ENCODE measurements at regions not wholly inside any gene's neighbourhood (a gene's known extent, or its start where the extent isn't known, plus 50 kb on each side); places are given as distances from the start of the nearest gene placed in this dataset.

- intact Hi-C loops (cut with micrococcal nuclease), result no loop called here
Observed at GRCh38 chr20:6616421-6616820, 151.1 kb upstream of the BMP2 start.

- intact Hi-C loops (cut with micrococcal nuclease), result no loop called here
Observed at GRCh38 chr20:6614836-6615235, 152.7 kb upstream of the BMP2 start.

DNA sequence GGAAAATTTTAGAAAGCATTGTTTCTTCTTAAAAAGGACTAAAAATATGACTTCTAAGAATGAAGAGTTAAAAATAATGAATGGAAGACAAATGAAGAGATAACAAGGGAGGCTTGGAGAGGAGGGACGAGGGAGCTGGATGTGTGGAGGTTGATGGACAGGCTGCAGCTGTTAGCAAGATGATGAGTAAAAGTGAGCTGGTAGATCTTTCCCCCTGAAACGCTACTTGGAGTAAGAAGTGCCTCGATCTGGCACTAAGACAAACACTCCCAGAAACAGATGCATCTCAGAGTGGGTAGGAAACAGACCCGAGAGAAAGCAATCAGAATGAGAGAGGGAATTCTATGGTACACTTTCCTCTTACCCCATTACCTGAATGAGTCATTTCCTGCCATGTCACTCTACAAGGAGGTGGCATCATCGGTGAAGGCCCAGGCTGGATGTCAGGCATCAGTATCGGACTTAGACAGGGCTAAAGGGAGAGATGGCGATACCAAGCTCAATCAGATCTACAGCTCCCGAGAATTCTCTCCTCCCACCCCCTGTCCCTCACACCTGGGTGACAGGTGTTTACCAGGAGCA is 154.1 kb upstream of the BMP2 start:
- intact Hi-C loops (cut with micrococcal nuclease), result no loop called here

- intact Hi-C loops (cut with micrococcal nuclease), result no loop called here
Observed at GRCh38 chr20:6612606-6612923, 154.9 kb upstream of the BMP2 start.

GRCh38 chr20:6611911-6612605 is 155.4 kb upstream of the BMP2 start:
- intact Hi-C loops (cut with micrococcal nuclease), result no loop called here

DNA sequence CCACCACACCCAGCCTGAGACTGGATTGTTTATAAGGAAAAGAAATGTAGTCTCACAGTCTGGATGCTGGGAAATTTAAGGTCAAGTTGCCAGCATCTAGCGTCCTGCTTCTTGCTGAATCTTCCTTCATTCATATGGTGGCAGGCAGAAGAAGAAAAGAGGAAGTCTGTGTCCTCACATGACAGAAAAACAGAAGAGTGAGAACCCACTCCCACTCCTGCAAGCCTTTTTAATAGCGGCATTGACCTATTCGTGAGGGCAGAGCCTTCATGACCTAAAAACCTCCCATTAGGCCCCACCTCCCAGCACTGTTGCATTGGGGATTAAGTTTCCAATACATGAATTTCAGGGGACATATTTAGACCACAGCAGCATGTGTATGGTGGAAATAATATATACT is 160.8 kb upstream of the BMP2 start:
- intact Hi-C loops (cut with micrococcal nuclease), result no loop called here

DNA sequence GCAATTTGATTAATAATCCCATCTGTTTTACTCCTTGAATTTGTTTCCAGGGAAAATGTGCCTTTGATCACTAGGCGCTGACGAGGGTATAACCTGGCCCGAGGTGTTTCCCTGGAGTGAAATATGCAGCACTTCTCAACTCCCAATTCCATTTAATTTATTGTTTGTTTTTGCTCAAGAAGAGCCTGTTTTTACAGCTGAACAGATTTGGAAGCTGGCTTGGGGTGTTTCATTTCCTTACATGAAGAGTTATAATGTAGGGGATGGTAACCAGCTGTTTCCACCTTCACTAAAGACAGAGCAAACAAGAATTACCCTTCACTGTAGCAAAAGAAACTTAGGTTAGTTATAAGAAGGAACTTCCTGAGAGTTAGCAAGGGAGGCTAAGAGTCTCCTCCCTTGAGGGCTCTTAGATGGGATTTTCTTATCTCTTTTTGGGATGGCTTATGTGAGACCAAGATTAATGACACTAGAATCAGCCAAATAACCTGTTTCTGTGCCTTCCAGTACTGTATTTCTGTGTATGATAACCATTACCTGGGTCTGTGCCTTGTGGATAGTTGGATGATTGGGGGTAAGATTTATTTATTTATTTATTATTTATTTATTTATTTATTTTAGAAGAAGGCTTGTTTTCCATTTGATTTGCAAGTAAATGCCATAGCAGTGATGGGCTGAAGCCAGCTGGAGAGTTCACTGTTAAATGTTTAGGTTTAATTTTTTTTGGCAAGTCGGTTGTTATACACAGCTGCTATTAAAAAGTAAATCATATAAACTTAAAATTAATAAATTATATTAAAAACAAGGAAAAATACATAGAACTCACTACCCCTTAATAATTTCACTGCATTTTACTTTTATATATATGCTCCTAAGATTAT is 162.2 kb upstream of the BMP2 start:
- intact Hi-C loops (cut with micrococcal nuclease), result no loop called here

DNA sequence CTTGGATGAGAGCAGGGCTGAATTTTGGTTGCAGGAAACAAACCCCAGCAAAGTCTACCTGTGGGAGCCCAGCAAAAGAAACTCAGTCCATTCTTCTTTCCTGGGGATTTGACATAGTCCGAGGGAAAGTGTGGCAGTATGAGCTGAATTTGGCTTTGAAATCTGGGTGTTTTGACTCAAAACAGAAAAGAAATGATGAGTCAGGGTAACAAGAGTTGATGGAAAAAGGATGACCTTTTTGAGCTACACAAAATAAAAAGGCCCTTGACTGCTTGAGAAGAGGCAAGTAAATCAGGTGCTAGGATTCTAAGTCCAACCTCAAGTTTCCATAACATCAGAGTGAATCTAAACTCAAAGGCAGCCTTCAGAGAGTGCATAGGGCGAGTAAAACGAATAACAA is 163.3 kb upstream of the BMP2 start:
- intact Hi-C loops (cut with micrococcal nuclease), result no loop called here

GRCh38 chr20:6599876-6600735 is 167.4 kb upstream of the BMP2 start:
- intact Hi-C loops (cut with micrococcal nuclease), result no loop called here

GRCh38 chr20:6595704-6596103 is 171.8 kb upstream of the BMP2 start:
- intact Hi-C loops (cut with micrococcal nuclease), result no loop called here

DNA sequence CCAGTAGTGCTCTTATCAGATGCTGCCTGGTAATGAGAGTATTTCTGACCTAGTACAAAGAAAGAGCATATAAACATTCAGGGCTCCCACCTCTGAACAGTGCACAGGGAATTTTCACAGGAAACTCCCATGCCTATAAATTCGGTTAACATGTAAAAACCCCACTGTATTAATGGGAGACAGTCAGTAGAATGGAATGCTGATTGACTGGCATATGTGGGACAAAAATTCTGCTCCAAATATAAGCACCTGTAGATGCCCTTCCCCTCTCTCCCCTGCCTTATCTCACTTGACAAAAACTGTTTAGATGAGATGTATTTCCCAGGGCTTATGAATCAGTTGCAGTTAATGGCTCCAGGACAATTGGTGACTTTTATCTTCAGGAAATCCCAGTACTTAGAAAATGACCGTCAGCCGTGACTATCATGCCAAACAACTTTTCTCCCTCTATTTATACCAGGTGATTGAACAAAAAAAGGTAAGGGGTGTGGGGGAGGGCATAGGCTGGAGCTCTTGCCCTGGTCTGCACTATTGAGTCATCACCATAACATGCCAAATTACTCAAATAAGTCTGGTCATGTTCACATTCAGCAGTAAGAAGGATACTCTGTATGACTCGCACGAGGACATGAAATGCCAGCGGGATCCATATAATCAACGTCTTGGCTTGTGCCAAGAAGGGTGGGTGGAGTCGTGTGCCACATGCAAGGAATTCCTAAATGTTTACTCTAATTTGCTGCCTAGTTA is 176.4 kb upstream of the BMP2 start:
- intact Hi-C loops (cut with micrococcal nuclease), result no loop called here

DNA sequence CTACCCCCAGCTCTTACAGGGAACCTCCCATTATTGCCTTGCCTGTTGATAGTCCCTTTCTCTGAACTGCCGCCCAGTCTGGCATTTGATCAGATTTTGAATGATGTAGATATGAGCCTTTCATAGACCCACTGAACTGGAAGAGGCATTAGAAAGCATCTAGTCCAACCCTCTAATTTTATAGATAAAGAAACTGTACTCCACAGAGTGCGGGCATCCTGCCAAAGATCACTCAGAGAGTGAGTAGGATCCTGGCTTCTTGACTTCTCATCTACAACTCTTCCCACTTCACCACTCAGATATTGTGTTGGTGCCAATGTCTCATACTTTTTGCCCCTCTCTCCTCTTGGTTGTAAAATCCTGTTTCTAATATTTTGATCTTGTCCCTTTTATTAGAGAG is 179.2 kb upstream of the BMP2 start:
- intact Hi-C loops (cut with micrococcal nuclease), result loop anchor here (10.0 kb wide), 1 partner anchor 1267 kb away; no protein-coding TSS in a partner anchor

DNA sequence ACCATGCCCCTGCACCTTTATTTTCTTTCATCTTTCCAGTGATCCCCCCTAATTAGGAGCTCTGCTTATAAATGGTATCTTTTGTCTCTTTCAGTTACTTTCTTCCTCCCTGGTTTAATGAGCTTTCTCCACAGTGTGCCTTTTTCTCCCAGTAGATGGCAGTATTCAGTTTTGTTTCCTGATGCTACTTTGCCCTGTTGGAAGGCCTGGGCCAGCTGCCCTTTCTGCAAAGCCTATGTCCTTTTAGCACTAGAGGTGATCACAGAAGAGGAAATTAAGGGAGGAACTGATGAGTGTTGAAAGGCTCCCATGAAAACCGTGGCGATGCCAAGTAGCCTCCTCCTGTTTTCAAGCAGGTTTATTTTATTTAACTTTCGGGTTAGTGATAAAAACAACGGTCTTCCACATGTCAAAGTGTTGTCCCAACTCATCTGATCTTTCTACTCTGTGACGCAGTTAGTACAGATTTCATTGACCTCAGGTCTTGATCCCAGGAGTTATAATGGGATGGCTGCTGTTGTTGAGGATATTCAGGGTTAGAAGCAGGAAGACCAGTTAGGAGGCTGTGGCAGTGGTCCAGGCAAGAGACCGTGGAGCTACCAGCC is 184.2 kb upstream of the BMP2 start:
- intact Hi-C loops (cut with micrococcal nuclease), result loop anchor here (10.0 kb wide), 1 partner anchor 1272 kb away; no protein-coding TSS in a partner anchor

GRCh38 chr20:6582449-6582848 is 185.0 kb upstream of the BMP2 start:
- intact Hi-C loops (cut with micrococcal nuclease), result loop anchor here (10.0 kb wide), 1 partner anchor 1272 kb away; no protein-coding TSS in a partner anchor

- intact Hi-C loops (cut with micrococcal nuclease), result loop anchor here (10.0 kb wide), 1 partner anchor 1274 kb away; no protein-coding TSS in a partner anchor
Observed at GRCh38 chr20:6580486-6580885, 187.0 kb upstream of the BMP2 start.

GRCh38 chr20:6579824-6580223 is 187.7 kb upstream of the BMP2 start:
- intact Hi-C loops (cut with micrococcal nuclease), result loop anchor here (10.0 kb wide), 1 partner anchor 1275 kb away; no protein-coding TSS in a partner anchor

- intact Hi-C loops (cut with micrococcal nuclease), result no loop called here
Observed at GRCh38 chr20:6579417-6579816, 188.1 kb upstream of the BMP2 start.

GRCh38 chr20:6577451-6577850 is 190.0 kb upstream of the BMP2 start:
- intact Hi-C loops (cut with micrococcal nuclease), result no loop called here

- intact Hi-C loops (cut with micrococcal nuclease), result no loop called here
Observed at GRCh38 chr20:6576726-6577125, 190.8 kb upstream of the BMP2 start.

- intact Hi-C loops (cut with micrococcal nuclease), result no loop called here
Observed at GRCh38 chr20:6575912-6576401, 191.5 kb upstream of the BMP2 start.

Measured in T-helper 1 cell treated with Interleukin-12 subunit alpha and Interleukin-12 subunit beta and Interleukin-4 antibody, amounts not matched to agents 30 ng/mL and 1 ng/mL, for 36 hours (primary cell).